ENCODE measurements at regions not wholly inside any gene's neighbourhood (a gene's known extent, or its start where the extent isn't known, plus 50 kb on each side); places are given as distances from the start of the nearest gene placed in this dataset.

DNA sequence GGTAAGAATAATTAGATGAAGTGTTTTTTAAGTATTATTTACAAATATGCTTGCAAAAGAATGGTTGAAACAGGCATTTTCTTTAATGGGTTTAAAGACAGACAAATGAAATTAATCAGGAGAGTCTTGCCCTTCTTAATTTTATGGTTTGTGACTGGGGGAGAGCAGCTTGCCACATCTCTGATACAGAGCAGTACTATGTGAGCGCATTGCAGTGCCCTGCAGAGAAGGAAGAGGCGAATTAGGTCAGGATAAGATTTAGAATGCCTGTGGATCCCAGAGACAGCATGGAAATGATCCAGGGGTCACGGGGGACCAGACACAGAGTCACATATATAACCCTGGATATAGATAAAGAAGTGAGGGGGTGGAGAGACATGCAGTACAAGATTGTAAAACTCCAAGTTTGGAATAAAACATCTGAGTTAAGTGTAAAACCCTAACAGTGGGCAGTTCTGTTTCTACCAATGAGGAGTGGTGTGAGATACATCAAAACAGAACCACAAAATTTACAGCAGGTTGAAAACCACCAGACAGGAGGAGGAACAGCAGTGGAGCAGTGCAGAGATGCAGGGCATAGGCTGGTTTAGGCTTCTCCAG, 125.5 kb downstream of the FAM204A start:
- no peaks in the 10 kb centered on the region for H3K27me3 ChIP-seq (ENCODE audit: control insufficient read depth in 1 of 2, insufficient read depth in 2 of 2, low read length in 2 of 2)
- 77 to 82% methylated on average over 3 of the region's 3 CpGs for WGBS, 2 donors
- no peak overlapping the region for H3K27ac ChIP-seq (ENCODE audit: low read depth in 2 of 2, low read length in 1 of 2)
- H3K36me3 ChIP-seq (ENCODE audit: control insufficient read depth in 2 of 2, insufficient read depth in 2 of 2, low read length in 1 of 2), result no peaks in the 10 kb centered on the region
- no peak overlapping the region for H3K4me3 ChIP-seq (ENCODE audit: low read depth in 1 of 2, low read length in 2 of 2)
- no peaks in the 10 kb centered on the region for H3K9me3 ChIP-seq (ENCODE audit: control insufficient read depth in 2 of 2, insufficient read depth in 1 of 2, low read depth in 1 of 2, low read length in 1 of 2)
- no peaks in the 10 kb centered on the region for H3K4me1 ChIP-seq (ENCODE audit: control insufficient read depth in 2 of 2, insufficient read depth in 2 of 2, low read length in 1 of 2)

DNA sequence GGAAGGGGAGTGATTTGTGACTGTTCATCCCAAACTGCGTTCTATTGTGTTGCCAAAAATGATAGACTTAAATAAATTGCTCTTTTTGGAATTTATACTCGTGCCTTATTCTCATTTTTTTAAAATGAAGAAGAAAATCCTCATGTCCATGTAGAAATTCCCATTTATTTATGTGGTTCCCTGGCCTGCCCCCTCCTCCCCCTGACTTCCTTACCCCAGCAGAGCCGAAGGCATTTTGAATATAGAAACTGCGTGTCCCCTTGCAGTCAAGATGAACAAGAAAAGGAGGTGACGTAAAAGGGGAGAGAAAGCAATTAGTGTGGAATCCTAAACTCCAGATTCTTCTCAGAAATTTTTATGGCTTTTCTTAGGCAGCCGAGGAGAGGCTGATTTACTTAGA, 126.1 kb downstream of the FAM204A start:
- Histone ChIP-seq H3K4me3 (ENCODE audit: low read depth in 1 of 2, low read length in 2 of 2) (no peak overlapping the region), H3K27me3 (ENCODE audit: control insufficient read depth in 1 of 2, insufficient read depth in 2 of 2, low read length in 2 of 2) (no peaks in the 10 kb centered on the region), H3K9me3 (ENCODE audit: control insufficient read depth in 2 of 2, insufficient read depth in 1 of 2, low read depth in 1 of 2, low read length in 1 of 2) (no peaks in the 10 kb centered on the region), H3K36me3 (ENCODE audit: control insufficient read depth in 2 of 2, insufficient read depth in 2 of 2, low read length in 1 of 2) (no peaks in the 10 kb centered on the region), H3K27ac (ENCODE audit: low read depth in 2 of 2, low read length in 1 of 2) (no peak overlapping the region), H3K4me1 (ENCODE audit: control insufficient read depth in 2 of 2, insufficient read depth in 2 of 2, low read length in 1 of 2) (no peaks in the 10 kb centered on the region)
- WGBS, 2 donors, result 76 to 77% methylated on average over 6 of the region's 6 CpGs

DNA sequence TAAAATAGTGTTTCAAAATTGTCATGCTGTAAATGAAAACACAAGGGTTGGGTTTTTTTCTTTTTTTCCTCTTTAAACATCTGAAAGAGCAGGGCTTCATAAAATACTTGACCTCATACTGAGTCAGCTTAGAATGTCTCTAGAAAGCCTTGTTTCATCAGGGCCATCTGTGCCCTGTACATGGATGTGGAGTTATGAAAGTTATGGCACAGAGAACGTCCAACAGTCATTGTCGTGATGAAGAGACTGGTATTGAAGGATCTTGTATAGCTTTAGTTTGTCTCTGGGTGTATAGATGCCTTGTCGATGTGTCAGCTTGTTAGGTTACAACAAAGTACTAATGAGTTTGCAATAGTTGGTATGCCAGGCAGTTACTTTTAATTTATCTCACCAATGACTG, 127.3 kb downstream of the FAM204A start:
- no peak overlapping the region for H3K4me3 ChIP-seq (ENCODE audit: low read depth in 1 of 2, low read length in 2 of 2)
- WGBS, 2 donors, result 87 to 89% methylated on average over 3 of the region's 3 CpGs
- H3K36me3 ChIP-seq (ENCODE audit: control insufficient read depth in 2 of 2, insufficient read depth in 2 of 2, low read length in 1 of 2), result no peaks in the 10 kb centered on the region

DNA sequence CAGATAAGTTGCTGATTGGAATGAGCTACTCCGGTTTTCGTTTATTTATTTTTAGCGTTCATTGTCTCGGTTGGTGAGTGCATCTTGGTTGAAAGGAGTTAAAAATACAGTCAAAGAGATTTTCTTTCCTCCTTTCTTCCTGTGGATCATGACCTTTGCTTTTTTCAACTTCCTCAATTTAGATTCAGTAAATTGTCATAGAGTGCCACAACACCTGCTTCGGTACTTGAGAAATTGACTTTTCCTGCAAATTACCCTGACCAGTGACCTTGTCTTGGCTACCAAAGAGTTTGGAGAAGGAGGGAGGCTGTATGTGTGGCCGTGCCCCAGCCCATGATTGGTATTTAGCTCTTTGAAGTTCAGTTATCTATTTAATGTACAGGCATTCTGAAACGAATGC, 128.7 kb downstream of the FAM204A start:
- WGBS, 2 donors, result 36 to 37% methylated on average over 7 of the region's 7 CpGs
- H3K4me1 ChIP-seq (ENCODE audit: control insufficient read depth in 2 of 2, insufficient read depth in 2 of 2, low read length in 1 of 2), result no peaks in the 10 kb centered on the region
- H3K27me3 ChIP-seq (ENCODE audit: control insufficient read depth in 1 of 2, insufficient read depth in 2 of 2, low read length in 2 of 2), result no peaks in the 10 kb centered on the region
- no peaks in the 10 kb centered on the region for H3K9me3 ChIP-seq (ENCODE audit: control insufficient read depth in 2 of 2, insufficient read depth in 1 of 2, low read depth in 1 of 2, low read length in 1 of 2)
- H3K36me3 ChIP-seq (ENCODE audit: control insufficient read depth in 2 of 2, insufficient read depth in 2 of 2, low read length in 1 of 2), result no peaks in the 10 kb centered on the region
- no peak overlapping the region for H3K4me3 ChIP-seq (ENCODE audit: low read depth in 1 of 2, low read length in 2 of 2)
- H3K27ac ChIP-seq (ENCODE audit: low read depth in 2 of 2, low read length in 1 of 2), result no peak overlapping the region

More for the DNA sequence above, 127.3 kb downstream of the FAM204A start:
- Histone ChIP-seq H3K27me3 (ENCODE audit: control insufficient read depth in 1 of 2, insufficient read depth in 2 of 2, low read length in 2 of 2) (no peaks in the 10 kb centered on the region), H3K9me3 (ENCODE audit: control insufficient read depth in 2 of 2, insufficient read depth in 1 of 2, low read depth in 1 of 2, low read length in 1 of 2) (no peaks in the 10 kb centered on the region), H3K4me1 (ENCODE audit: control insufficient read depth in 2 of 2, insufficient read depth in 2 of 2, low read length in 1 of 2) (no peaks in the 10 kb centered on the region), H3K27ac (ENCODE audit: low read depth in 2 of 2, low read length in 1 of 2) (no peak overlapping the region)

DNA sequence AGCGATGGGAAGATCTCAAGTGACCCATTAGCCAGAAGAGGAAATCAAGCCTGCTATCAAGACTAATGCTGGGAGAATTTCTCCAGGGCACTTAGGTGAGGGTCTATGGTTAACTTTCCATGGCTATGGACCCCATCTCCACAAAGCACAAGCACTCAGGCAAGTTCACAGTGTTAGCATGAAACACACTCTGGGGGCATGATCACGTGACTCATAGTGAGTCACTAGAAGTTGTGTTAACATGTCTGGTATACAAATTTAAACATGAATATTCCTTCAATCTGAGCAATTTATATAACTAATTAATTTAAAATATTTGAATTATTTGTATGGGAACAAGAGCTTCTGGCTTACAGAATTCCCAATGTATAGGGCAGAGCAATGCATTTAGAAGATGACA, 131.8 kb downstream of the FAM204A start:
- Histone ChIP-seq H3K4me3 (ENCODE audit: low read depth in 1 of 2, low read length in 2 of 2) (no peak overlapping the region), H3K27me3 (ENCODE audit: control insufficient read depth in 1 of 2, insufficient read depth in 2 of 2, low read length in 2 of 2) (no peaks in the 10 kb centered on the region), H3K36me3 (ENCODE audit: control insufficient read depth in 2 of 2, insufficient read depth in 2 of 2, low read length in 1 of 2) (no peaks in the 10 kb centered on the region), H3K4me1 (ENCODE audit: control insufficient read depth in 2 of 2, insufficient read depth in 2 of 2, low read length in 1 of 2) (no peaks in the 10 kb centered on the region), H3K27ac (ENCODE audit: low read depth in 2 of 2, low read length in 1 of 2) (no peak overlapping the region), H3K9me3 (ENCODE audit: control insufficient read depth in 2 of 2, insufficient read depth in 1 of 2, low read depth in 1 of 2, low read length in 1 of 2) (no peaks in the 10 kb centered on the region)
- WGBS, 2 donors, result 71 to 75% methylated on average over 2 of the region's 2 CpGs

DNA sequence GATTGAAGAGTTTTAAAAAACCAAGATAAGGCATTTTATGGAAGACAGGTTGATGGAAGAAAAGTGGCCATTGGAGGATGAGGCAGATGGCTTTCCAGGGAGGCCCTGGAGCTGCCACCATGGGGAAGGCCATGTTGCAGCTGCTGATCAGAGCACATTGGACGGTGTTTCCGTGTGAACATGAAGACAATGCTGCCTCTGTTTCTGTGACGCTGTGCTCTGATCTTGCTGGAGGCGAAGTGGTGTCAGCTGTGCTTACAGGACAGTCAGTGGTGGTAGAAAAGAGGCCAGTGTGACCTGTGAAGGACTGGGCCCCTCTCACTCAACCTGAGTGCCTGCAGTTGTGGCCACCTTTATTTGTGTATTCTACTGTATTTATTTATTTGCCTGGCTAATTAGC, 132.9 kb downstream of the FAM204A start:
- Histone ChIP-seq H3K27ac (ENCODE audit: low read depth in 2 of 2, low read length in 1 of 2) (no peak overlapping the region), H3K9me3 (ENCODE audit: control insufficient read depth in 2 of 2, insufficient read depth in 1 of 2, low read depth in 1 of 2, low read length in 1 of 2) (no peaks in the 10 kb centered on the region), H3K36me3 (ENCODE audit: control insufficient read depth in 2 of 2, insufficient read depth in 2 of 2, low read length in 1 of 2) (no peaks in the 10 kb centered on the region), H3K4me3 (ENCODE audit: low read depth in 1 of 2, low read length in 2 of 2) (no peak overlapping the region), H3K4me1 (ENCODE audit: control insufficient read depth in 2 of 2, insufficient read depth in 2 of 2, low read length in 1 of 2) (no peaks in the 10 kb centered on the region), H3K27me3 (ENCODE audit: control insufficient read depth in 1 of 2, insufficient read depth in 2 of 2, low read length in 2 of 2) (no peaks in the 10 kb centered on the region)
- 74 to 85% methylated on average over 4 of the region's 4 CpGs for WGBS, 2 donors

DNA sequence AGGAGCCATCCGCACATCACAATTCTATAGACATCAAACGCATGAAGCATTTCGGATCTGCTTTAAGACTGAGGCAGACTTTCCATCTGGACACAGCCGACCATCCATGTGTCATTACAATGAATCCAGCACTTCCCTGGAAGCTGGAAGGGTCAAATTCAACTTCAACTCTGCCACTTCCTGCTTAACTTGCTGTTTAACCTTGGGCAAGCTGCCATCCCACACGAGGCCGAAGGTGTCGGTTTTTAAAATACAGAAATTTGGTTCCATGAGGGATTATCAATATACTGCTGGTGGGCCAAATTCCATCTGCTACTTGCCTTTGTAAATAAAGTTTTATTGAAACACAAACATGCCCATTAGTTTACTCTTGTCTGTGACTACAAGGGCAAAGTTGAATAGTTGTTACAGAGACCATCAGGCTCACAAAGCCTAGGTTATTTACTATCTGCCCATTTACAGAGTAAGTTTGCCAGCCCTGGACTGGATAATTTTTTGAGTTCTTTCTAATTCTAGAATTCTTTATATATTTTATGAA, 134.6 kb downstream of the FAM204A start:
- H3K27ac ChIP-seq (ENCODE audit: low read depth in 2 of 2, low read length in 1 of 2), result no peak overlapping the region
- no peaks in the 10 kb centered on the region for H3K9me3 ChIP-seq (ENCODE audit: control insufficient read depth in 2 of 2, insufficient read depth in 1 of 2, low read depth in 1 of 2, low read length in 1 of 2)
- no peaks in the 10 kb centered on the region for H3K27me3 ChIP-seq (ENCODE audit: control insufficient read depth in 1 of 2, insufficient read depth in 2 of 2, low read length in 2 of 2)
- WGBS, 2 donors, result 76 to 77% methylated on average over 7 of the region's 7 CpGs
- H3K36me3 ChIP-seq (ENCODE audit: control insufficient read depth in 2 of 2, insufficient read depth in 2 of 2, low read length in 1 of 2), result no peaks in the 10 kb centered on the region
- H3K4me1 ChIP-seq (ENCODE audit: control insufficient read depth in 2 of 2, insufficient read depth in 2 of 2, low read length in 1 of 2), result no peaks in the 10 kb centered on the region
- H3K4me3 ChIP-seq (ENCODE audit: low read depth in 1 of 2, low read length in 2 of 2), result no peak overlapping the region

DNA sequence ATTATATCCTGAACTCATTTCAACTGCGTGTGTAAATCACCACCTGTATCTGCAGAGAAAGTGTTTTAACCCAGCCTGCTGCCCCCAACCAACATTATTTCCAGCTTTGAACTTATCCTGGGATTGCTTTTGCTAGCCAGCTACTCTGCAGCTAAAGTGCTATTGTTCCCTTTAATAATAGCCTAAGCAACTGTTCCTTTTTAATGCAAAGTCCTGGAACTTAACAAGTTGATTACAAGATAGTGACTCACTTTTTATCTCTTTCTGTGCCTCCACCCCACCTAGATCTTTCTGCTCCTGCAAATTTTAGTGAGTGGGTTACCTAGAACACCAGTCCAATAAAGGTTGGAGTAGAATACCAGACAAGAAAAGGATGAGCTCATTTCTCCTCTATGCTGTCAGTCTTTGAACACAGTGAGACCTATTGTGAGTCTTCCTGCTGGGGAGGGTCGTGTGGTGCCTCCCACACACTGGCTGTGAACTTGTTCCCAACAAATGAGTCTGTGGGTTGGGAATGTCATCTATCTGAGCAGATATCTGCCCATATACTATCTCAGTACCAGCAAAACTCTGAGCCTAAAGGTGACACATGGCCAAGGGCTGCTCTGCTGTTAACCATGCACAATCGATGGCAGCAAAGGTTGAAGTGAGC, 137.7 kb downstream of the FAM204A start:
- Histone ChIP-seq H3K27ac (ENCODE audit: low read depth in 2 of 2, low read length in 1 of 2) (no peak overlapping the region), H3K27me3 (ENCODE audit: control insufficient read depth in 1 of 2, insufficient read depth in 2 of 2, low read length in 2 of 2) (no peaks in the 10 kb centered on the region), H3K9me3 (ENCODE audit: control insufficient read depth in 2 of 2, insufficient read depth in 1 of 2, low read depth in 1 of 2, low read length in 1 of 2) (no peaks in the 10 kb centered on the region), H3K4me3 (ENCODE audit: low read depth in 1 of 2, low read length in 2 of 2) (no peak overlapping the region), H3K36me3 (ENCODE audit: control insufficient read depth in 2 of 2, insufficient read depth in 2 of 2, low read length in 1 of 2) (no peaks in the 10 kb centered on the region), H3K4me1 (ENCODE audit: control insufficient read depth in 2 of 2, insufficient read depth in 2 of 2, low read length in 1 of 2) (no peaks in the 10 kb centered on the region)
- 66 to 74% methylated on average over 3 of the region's 3 CpGs for WGBS, 2 donors

DNA sequence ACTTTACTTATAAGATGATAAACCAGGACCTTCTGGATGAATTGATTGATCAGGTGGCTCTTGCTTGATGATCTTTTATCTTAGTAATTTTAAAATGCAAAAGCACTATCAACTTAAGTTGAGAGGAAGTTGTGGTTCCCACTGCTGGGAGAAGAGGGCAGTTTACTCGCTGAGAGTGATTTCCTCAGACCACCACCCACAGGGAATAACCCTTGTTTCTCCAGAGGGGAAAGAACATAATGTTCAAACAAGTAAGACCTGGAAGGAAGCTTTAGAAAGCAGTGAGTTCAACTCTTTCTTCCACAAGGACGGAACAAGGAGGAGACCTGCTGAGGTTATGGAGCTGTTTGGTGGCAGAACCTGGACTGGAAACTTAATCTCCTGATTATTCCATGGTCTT, 138.7 kb downstream of the FAM204A start:
- Histone ChIP-seq H3K9me3 (ENCODE audit: control insufficient read depth in 2 of 2, insufficient read depth in 1 of 2, low read depth in 1 of 2, low read length in 1 of 2) (no peaks in the 10 kb centered on the region), H3K36me3 (ENCODE audit: control insufficient read depth in 2 of 2, insufficient read depth in 2 of 2, low read length in 1 of 2) (no peaks in the 10 kb centered on the region), H3K27me3 (ENCODE audit: control insufficient read depth in 1 of 2, insufficient read depth in 2 of 2, low read length in 2 of 2) (no peaks in the 10 kb centered on the region), H3K4me3 (ENCODE audit: low read depth in 1 of 2, low read length in 2 of 2) (no peak overlapping the region), H3K4me1 (ENCODE audit: control insufficient read depth in 2 of 2, insufficient read depth in 2 of 2, low read length in 1 of 2) (no peaks in the 10 kb centered on the region), H3K27ac (ENCODE audit: low read depth in 2 of 2, low read length in 1 of 2) (no peak overlapping the region)
- WGBS, 2 donors, result 55 to 71% methylated on average over 2 of the region's 2 CpGs

DNA sequence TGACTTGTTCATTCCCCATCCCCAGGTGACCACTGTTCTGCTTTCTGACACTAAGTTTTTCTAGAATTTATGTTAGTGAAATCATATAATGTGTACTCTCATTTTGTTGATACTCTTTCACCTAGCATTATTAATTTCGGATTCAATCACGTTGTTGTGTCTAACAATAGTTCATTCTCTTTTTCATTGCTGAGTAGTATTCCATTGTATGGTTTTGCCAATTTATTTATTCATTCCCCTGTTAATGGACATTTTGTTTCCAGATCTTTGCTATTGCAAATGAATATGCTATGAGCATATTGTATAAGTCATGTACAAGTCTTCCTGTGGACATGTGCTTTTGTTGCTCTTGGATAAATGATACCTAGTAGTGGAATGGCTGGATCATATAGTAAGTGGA, 146.4 kb downstream of the FAM204A start:
- no peaks in the 10 kb centered on the region for H3K36me3 ChIP-seq (ENCODE audit: control insufficient read depth in 2 of 2, insufficient read depth in 2 of 2, low read length in 1 of 2)
- H3K4me1 ChIP-seq (ENCODE audit: control insufficient read depth in 2 of 2, insufficient read depth in 2 of 2, low read length in 1 of 2), result no peaks in the 10 kb centered on the region
- H3K9me3 ChIP-seq (ENCODE audit: control insufficient read depth in 2 of 2, insufficient read depth in 1 of 2, low read depth in 1 of 2, low read length in 1 of 2), result no peaks in the 10 kb centered on the region
- WGBS, 2 donors, result 41 to 61% methylated on average over 2 of the region's 2 CpGs
- no peak overlapping the region for H3K4me3 ChIP-seq (ENCODE audit: low read depth in 1 of 2, low read length in 2 of 2)
- H3K27me3 ChIP-seq (ENCODE audit: control insufficient read depth in 1 of 2, insufficient read depth in 2 of 2, low read length in 2 of 2), result no peaks in the 10 kb centered on the region
- no peak overlapping the region for H3K27ac ChIP-seq (ENCODE audit: low read depth in 2 of 2, low read length in 1 of 2)
